AG04449 (cell line): ENCODE measurements at regions not wholly inside any gene's neighbourhood (a gene's known extent, or its start where the extent isn't known, plus 50 kb on each side); places are given as distances from the start of the nearest gene placed in this dataset.
"Not testable (repeated sequence)": the region's sequence is repeated elsewhere in the genome, so short reads cannot be mapped to it uniquely, and the experiment has no call there.

Experiments
- CTCF ChIA-PET: fragments of 350-600 bp; formaldehyde crosslinking; extraction: SDS; loops from one replicate; lab custom pipeline; 2021; ENCODE audit warnings: antibody characterized with exemption; lab: Yijun Ruan, JAX
- POLR2A ChIA-PET: fragments of 400-600, 350-600 bp; formaldehyde crosslinking; extraction: SDS; loops from one replicate; lab custom pipeline; 2020; ENCODE audit warnings: antibody characterized with exemption, inconsistent platforms; lab: Yijun Ruan, JAX
- DNase-seq: peaks from one replicate; pipeline ENCODE4 v3.0.0-alpha.2; 2010; ENCODE audit warnings: low read depth, low spot score
- H3K4me3 ChIP-seq: 2 replicates; pipeline ENCODE4 v1.5.1; 2011; ENCODE audit warnings: low read depth, mild to moderate bottlenecking, control low read depth, low read length
- TF ChIP-seq, protein P1 (sequence below): IDR thresholded peaks from one replicate; pipeline ENCODE4 v1.5.1; 2011; ENCODE audit warnings: mild to moderate bottlenecking, moderate library complexity, low read length, control low read depth, inconsistent platforms; ENCODE audit not compliant: insufficient read depth; ENCODE audit errors: missing control alignments

DNA sequence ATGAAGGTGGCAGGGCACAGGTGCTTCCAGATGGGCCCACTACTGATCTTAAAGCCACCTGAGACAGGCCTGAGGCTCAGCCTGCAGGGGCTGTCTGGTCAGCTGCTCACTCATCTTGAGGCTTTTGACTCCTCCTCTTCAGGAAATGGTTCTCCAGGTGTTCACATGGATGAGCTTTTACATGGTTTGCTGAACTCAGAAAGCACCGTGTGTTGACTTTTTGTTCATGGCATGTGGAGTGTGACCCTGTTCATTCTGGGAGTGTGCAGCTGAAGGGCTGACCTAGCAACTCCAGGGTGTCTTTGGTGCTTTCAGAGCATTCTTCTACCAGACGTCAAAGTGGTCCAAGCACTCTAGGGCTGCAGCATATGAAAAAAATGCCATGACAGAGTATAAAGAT is 111.1 kb downstream of the CCNG2 start:
- CTCF ChIA-PET, result no interaction called here
- POLR2A ChIA-PET, result no interaction called here
- TF ChIP-seq, protein P1, sequence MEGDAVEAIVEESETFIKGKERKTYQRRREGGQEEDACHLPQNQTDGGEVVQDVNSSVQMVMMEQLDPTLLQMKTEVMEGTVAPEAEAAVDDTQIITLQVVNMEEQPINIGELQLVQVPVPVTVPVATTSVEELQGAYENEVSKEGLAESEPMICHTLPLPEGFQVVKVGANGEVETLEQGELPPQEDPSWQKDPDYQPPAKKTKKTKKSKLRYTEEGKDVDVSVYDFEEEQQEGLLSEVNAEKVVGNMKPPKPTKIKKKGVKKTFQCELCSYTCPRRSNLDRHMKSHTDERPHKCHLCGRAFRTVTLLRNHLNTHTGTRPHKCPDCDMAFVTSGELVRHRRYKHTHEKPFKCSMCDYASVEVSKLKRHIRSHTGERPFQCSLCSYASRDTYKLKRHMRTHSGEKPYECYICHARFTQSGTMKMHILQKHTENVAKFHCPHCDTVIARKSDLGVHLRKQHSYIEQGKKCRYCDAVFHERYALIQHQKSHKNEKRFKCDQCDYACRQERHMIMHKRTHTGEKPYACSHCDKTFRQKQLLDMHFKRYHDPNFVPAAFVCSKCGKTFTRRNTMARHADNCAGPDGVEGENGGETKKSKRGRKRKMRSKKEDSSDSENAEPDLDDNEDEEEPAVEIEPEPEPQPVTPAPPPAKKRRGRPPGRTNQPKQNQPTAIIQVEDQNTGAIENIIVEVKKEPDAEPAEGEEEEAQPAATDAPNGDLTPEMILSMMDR, result no peak
- DNase-seq, result no peak
- no peak overlapping the region for H3K4me3 ChIP-seq

- TF ChIP-seq, protein P1, result no peak
- CTCF ChIA-PET, result no interaction called here
- H3K4me3 ChIP-seq, result no peak overlapping the region
- no peak for DNase-seq
- POLR2A ChIA-PET, result no interaction called here
Observed at GRCh38 chr4:77269505-77269904, 112.5 kb downstream of the CCNG2 start.

DNA sequence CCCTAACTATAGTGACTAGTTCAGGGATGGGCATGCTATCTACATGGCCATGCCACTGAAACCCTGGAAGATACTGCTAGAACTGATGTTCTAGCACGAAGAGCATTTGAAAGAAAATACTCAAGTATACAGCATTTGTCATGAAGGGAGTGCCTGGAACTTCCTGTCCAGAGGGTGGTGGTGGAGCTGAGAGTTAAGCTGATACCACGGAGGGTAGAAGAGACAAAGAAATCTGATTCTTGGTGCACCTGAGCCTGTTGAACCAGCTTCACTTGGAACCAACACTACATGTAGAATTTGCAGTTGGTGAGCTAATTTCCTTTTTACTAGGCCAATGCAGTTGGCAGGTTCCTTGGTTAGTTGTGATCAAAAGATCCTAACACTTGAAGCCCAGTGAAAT is 116.4 kb downstream of the CCNG2 start:
- CTCF ChIA-PET, result interaction anchor here (1.7 kb wide), 1 partner anchor 35 kb away, joined by 7 read pairs; no protein-coding TSS in a partner anchor
- no peak overlapping the region for H3K4me3 ChIP-seq
- TF ChIP-seq, protein P1, result no peak
- POLR2A ChIA-PET, result no interaction called here
- DNase-seq, result no peak

GRCh38 chr4:77279114-77279513 is 122.1 kb downstream of the CCNG2 start:
- H3K4me3 ChIP-seq, DNase-seq, POLR2A ChIA-PET, CTCF ChIA-PET: not testable (repeated sequence)

- POLR2A ChIA-PET, result no interaction called here
- TF ChIP-seq, protein P1, result no peak
- no peak overlapping the region for H3K4me3 ChIP-seq
- CTCF ChIA-PET, result interaction anchor here (1.5 kb wide), 1 partner anchor 9 kb away, joined by 3 read pairs; no protein-coding TSS in a partner anchor
- DNase-seq, result no peak
Observed at GRCh38 chr4:77282305-77282704, 125.3 kb downstream of the CCNG2 start.

- no peak for DNase-seq
- TF ChIP-seq, protein P1, result no peak
- H3K4me3 ChIP-seq, result no peak overlapping the region
- ChIA-PET POLR2A (no interaction called here), CTCF (no interaction called here)
Observed at GRCh38 chr4:77284036-77284435, 127.0 kb downstream of the CCNG2 start.

GRCh38 chr4:77286906-77287305 is 129.9 kb downstream of the CCNG2 start:
- ChIA-PET CTCF (no interaction called here), POLR2A (no interaction called here)
- H3K4me3 ChIP-seq, result no peak overlapping the region
- no peak for DNase-seq
- TF ChIP-seq, protein P1, result no peak
